ENCODE measurements at regions not wholly inside any gene's neighbourhood (a gene's known extent, or its start where the extent isn't known, plus 50 kb on each side); places are given as distances from the start of the nearest gene placed in this dataset.

- in situ Hi-C loops (cut with HindIII; ENCODE audit: low pct_unique_long_range_greater_than_20kb, low sequenced_read_pairs), result no loop called here
- no TSS peak for BruUV-seq (replicated peaks)
- POLR2A ChIA-PET, result no interaction called here
- Histone ChIP-seq H3K4me3 (ENCODE audit: low read depth in 2 of 2, low read length in 2 of 2) (no peak overlapping the region), H3K36me3 (ENCODE audit: control insufficient read depth, insufficient read depth, low read length) (no peaks in the 10 kb centered on the region; the same call in 1 of the 2 replicates), H3K27ac (ENCODE audit: low read length) (no peak overlapping the region), H3K27me3 (ENCODE audit: control insufficient read depth, insufficient read depth, low read length) (no peaks in the 10 kb centered on the region), H3K4me1 (ENCODE audit: control insufficient read depth, insufficient read depth, low read length) (no peaks in the 10 kb centered on the region), H3K9me3 (ENCODE audit: control insufficient read depth, insufficient read depth, low read depth, low read length) (no peaks in the 10 kb centered on the region)
- ATAC-seq (no peak), DNase-seq (ENCODE audit: low read depth, low spot score) (no peak)
- CTCF ChIA-PET, result no interaction called here
- intact Hi-C loops (cut with micrococcal nuclease; ENCODE audit: unreplicated experiment), result no loop called here
- TF ChIP-seq REST (IDR thresholded peaks at IDR 0.05; ENCODE audit: insufficient read depth in 1 of 2, low read depth in 2 of 2, low read length in 1 of 2) (no peak), SIN3A (IDR thresholded peaks at IDR 0.05; ENCODE audit: borderline replicate concordance, insufficient read depth, low read depth, low read length) (no peak), POLR2AphosphoS5 (IDR thresholded peaks at IDR 0.05; ENCODE audit: low read depth, low read length) (no peak), TCF7L2 (IDR thresholded peaks at IDR 0.05; ENCODE audit: low read depth, low read length) (no peak)
- TF ChIP-seq, protein P1, sequence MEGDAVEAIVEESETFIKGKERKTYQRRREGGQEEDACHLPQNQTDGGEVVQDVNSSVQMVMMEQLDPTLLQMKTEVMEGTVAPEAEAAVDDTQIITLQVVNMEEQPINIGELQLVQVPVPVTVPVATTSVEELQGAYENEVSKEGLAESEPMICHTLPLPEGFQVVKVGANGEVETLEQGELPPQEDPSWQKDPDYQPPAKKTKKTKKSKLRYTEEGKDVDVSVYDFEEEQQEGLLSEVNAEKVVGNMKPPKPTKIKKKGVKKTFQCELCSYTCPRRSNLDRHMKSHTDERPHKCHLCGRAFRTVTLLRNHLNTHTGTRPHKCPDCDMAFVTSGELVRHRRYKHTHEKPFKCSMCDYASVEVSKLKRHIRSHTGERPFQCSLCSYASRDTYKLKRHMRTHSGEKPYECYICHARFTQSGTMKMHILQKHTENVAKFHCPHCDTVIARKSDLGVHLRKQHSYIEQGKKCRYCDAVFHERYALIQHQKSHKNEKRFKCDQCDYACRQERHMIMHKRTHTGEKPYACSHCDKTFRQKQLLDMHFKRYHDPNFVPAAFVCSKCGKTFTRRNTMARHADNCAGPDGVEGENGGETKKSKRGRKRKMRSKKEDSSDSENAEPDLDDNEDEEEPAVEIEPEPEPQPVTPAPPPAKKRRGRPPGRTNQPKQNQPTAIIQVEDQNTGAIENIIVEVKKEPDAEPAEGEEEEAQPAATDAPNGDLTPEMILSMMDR (IDR thresholded peaks at IDR 0.05), result no peak
Observed at GRCh38 chr10:21141946-21142492, 244.9 kb upstream of the NEBL start.

DNA sequence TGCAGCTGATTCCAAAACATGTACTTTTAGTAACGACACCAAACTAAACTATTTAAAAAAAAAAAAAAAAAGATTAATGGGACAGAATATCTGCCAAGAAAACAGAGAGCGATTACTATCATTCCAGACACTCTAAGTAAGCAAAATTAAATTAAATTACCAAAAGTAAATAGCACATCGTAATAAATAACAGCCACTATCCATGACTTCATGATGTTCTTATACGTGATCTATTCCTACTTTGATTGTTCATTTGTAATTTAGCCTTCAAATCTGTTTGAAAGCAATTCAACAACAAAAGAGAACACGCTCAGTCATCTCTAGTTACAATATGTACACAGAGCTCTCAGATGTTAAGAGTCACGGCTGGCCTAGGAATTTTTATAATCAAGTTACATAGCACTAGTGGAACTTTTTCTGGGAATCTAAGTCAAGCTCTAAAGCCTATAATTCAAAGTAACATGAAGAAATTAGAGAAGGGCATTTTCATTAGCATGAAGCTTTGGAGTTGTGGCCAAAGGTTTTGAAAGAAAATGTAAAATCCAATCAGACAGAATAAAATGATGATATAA lies 241.7 kb upstream of the NEBL start:
- CTCF ChIA-PET, result no interaction called here
- no TSS peak for BruUV-seq (replicated peaks)
- TF ChIP-seq, protein P1 (IDR thresholded peaks at IDR 0.05), result no peak
- TF ChIP-seq SIN3A (IDR thresholded peaks at IDR 0.05; ENCODE audit: borderline replicate concordance, insufficient read depth, low read depth, low read length) (no peak), REST (IDR thresholded peaks at IDR 0.05; ENCODE audit: insufficient read depth in 1 of 2, low read depth in 2 of 2, low read length in 1 of 2) (no peak), POLR2AphosphoS5 (IDR thresholded peaks at IDR 0.05; ENCODE audit: low read depth, low read length) (no peak), TCF7L2 (IDR thresholded peaks at IDR 0.05; ENCODE audit: low read depth, low read length) (no peak)
- Histone ChIP-seq H3K4me1 (ENCODE audit: control insufficient read depth, insufficient read depth, low read length) (peaks cover 21% of the 10 kb centered on the region), H3K4me3 (ENCODE audit: low read depth in 2 of 2, low read length in 2 of 2) (no peak overlapping the region), H3K27ac (ENCODE audit: low read length) (no peak overlapping the region), H3K27me3 (ENCODE audit: control insufficient read depth, insufficient read depth, low read length) (no peaks in the 10 kb centered on the region), H3K36me3 (ENCODE audit: control insufficient read depth, insufficient read depth, low read length) (no peaks in the 10 kb centered on the region), H3K9me3 (ENCODE audit: control insufficient read depth, insufficient read depth, low read depth, low read length) (no peaks in the 10 kb centered on the region)
- in situ Hi-C loops (cut with HindIII; ENCODE audit: low pct_unique_long_range_greater_than_20kb, low sequenced_read_pairs) (no loop called here), intact Hi-C loops (cut with micrococcal nuclease; ENCODE audit: unreplicated experiment) (no loop called here)
- POLR2A ChIA-PET, result no interaction called here
- ATAC-seq, result no peak
- no peak for DNase-seq (ENCODE audit: low read depth, low spot score)
